Stimulated activated CD8-positive, alpha-beta memory T cell treated with anti-CD3 and anti-CD28 coated beads, Interleukin-15, amount 100 ng/mL, for 4 hours (primary cell): ENCODE measurements at regions not wholly inside any gene's neighbourhood (a gene's known extent, or its start where the extent isn't known, plus 50 kb on each side); places are given as distances from the start of the nearest gene placed in this dataset.
"Not testable (repeated sequence)": the region's sequence is repeated elsewhere in the genome, so short reads cannot be mapped to it uniquely, and the experiment has no call there.

Source experiments
- DNase-seq, 2 donors: peaks; one replicate each; pipeline ENCODE4 v3.0.0-alpha.2; 2020; ENCODE audit warnings: low read depth in 2 of 2

DNA sequence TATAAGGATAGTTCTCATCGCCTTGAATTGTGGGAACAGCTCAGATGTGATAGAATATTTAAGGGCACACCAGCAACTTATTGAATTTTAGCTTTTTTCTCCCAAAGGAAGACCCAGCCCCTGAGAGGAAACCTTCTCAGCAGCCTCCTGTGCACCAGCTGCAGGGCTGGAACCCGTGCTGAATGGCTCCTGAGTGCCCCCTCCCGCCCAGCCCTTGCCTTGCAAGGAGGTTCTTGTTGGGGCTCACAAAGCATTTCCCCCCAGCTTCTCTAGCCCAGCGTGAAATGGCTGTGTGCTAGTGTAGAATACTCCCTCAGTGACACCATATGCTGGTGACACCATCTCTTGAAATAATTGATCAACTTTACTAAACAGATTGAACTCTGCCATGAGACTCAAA lies 1227.4 kb downstream of the TMEM121 start:
- not testable (repeated sequence) for DNase-seq

DNA sequence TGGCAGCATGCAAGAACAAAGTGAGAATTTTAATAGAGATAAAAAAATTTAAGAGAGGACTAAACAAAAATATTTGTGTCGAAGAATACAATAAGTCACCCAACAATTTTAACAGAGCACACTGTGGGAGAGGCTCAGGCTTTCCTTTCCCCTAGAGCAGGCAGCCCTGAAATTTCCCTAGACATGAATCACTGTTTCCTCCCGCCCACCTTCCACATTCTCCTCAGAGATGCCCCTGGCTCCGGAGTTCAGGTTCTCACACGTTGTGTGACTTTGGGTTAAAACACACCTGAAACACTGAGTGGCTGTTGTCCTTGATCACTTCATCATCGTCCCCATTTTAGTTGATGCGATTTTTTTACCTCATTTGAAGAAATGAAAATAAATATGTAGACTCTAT lies 1231.1 kb downstream of the TMEM121 start:
- not testable (repeated sequence) for DNase-seq

DNA sequence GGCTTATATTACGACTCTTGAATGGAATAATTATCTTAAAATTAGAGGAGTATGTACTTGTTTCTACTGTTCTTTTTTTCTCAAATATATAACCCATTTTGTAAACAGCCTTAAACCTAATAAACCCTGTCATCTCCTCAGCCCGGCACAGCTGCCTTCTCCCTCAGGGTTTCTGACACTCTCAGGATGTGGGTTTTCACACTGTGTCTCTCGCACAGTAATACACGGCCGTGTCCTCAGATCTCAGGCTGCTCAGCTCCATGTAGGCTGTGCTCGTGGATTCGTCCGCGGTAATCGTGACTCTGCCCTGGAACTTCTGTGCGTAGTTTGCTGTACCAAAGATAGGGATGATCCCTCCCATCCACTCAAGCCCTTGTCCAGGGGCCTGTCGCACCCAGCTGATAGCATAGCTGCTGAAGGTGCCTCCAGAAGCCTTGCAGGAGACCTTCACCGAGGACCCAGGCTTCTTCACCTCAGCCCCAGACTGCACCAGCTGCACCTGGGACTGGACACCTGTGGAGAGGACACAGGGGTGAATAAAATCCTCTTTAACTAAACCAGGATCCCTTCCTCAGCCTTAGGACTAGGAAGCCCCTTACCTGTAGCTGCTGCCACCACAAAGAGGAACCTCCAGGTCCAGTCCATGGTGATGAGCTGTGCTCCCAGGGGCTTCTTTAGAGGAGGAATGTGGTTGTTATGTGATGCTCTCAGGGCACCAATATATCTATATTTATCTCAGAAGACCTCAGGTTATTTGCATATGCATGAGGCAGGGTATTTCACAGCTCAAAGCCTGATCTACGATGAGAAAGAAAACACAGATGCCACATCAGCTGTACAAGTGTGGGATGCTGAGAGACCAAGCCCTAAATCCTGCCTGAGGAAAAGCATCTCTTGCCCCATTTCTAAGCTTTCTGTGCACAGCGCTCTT lies 1235.8 kb downstream of the TMEM121 start:
- DNase-seq: not testable (repeated sequence)

DNA sequence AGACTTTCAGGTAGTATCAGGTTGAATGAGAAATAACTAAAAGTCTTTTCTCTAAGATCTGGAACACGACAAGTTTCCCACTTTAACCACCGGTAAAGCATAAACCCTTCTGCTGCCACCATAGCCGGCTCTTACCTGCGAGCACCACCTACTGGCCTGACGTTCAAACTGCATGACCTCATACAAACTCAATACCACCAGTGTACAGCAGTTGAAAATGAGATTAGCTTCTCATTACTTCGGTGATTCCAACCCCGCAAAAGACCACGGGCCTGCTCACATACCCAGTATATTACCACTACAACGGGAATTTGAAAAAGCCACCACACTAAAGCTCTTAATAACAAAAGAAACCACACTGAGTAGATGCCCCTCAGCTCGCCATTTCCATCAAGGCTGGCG lies 1238.6 kb downstream of the TMEM121 start:
- not testable (repeated sequence) for DNase-seq

DNA sequence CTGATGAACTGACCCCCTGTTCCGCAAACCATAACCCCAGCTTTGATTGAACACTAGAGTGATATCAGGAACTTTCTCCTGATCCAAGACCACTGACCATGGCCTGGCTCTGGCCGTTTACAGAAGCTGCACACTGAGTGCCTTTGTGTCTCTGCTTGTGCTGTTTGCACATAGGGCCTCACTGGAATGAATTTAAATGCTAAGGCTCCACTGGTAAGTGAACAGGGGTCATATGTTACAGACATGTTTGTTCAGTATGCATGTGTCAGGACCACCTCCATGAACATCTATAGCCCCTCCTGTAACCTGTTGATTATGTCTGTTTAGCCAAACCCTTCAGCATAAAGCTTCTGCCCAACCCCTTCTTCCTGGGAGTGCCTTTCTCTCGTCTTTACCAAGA lies 1239.8 kb downstream of the TMEM121 start:
- DNase-seq: no peak

DNA sequence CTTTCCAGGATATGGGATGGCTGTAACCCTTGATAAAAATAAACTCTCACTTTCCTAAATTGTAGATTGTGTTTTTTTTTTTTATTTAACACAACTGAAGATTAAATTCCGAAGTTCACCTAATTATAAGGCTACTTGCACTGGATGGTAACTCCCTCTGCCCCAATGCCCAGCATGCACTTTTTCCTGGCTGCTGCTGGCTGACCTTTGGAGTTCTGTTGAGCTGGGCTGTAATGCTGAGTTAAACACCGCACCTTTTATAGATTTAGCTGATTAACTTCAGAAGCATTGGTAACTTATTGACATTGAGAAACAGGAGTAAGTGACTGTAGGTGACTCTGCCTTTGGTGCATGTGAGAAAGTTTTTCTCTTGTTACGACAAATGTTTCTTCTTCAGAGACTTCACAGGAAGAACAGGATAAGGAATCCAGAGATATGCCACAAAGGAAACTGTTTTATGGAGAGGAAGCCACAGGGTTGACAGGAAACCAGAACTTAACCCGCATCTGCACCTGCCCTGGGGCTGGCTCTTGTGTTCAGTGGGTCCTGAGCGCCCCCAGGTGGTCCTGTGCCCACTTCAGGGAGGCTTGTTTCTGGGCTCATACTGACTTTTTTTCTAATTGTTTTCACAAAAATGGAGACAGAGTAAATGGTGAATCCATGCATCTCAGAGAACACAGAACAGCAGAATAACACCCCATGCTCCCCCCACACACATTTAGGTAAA lies 1240.3 kb downstream of the TMEM121 start:
- DNase-seq: peak; percentile 11 to 39

DNA sequence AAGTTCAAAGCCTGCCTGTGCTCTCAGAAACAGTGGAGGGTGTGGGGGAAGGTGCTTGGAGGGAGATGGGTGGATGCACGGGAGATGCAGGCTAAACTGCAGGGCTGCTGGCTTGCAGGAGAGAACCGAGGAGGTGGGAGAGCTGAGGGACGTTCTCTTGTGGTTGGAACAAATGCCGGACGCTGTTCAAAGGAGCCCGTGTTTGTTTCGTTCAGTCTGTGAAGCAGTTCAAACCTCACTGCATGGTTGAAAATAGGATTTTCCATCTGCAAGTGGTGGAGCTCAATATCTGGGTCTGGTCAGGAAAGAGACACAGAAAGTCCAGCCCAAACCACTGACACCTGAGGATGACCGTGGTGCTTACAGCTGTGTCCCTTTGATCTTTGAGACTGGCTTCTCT lies 1241.8 kb downstream of the TMEM121 start:
- DNase-seq: not testable (repeated sequence)

DNA sequence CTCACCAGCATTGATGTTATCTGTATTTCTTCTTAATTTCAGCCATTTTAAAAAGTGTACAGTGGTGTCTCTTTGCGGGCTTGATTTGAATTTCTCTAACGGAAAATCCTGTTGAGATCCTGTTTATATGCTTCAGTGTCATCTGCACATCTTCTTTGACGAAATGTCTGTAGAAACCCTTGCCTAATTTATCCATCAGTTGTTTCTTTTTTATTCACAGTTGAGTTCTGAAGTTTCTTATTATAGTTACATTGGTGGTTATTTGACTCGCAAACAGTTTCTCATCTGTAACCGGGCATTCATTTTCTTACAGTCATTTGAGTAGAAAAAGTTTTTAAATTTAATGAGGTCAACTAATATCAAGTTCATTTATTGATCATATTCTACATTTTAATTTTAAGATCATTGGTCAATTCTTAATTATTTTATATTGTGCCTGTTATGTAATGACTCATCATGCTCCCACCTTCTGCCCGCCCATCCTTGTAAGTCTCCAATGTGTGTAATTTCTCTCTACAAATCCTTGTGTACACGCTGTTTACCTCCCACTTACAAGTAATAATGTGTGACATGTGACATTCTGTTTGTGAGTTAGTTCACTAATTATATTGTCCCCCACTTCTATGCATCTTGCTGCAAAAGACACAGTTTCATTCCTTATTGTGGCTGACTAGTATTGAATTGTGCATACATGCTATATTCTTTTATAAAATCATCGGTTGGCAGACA lies 1242.8 kb downstream of the TMEM121 start:
- not testable (repeated sequence) for DNase-seq

DNA sequence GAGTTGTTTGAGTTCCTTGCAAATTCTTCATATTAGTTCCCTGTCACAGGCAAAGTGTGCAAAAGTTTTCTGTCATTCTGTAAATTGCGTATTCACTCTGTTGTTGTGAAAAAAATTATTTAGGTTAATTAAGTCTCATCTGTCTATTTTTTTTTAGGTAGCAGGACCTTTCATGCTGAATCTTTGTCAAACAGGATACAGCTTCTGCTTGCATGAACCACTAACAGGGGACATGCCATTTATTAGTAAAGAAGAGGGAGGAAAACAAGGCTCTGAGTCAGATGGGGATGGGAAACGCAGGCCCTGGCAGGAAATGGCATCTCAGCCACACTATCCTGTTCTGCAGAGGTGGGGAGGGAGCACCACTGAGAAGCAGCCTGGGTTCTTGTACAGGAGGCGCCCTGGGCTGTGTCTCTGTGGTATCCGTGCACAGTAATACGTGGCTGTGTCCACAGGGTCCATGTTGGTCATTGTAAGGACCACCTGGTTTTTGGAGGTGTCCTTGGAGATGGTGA lies 1243.8 kb downstream of the TMEM121 start:
- not testable (repeated sequence) for DNase-seq

DNA sequence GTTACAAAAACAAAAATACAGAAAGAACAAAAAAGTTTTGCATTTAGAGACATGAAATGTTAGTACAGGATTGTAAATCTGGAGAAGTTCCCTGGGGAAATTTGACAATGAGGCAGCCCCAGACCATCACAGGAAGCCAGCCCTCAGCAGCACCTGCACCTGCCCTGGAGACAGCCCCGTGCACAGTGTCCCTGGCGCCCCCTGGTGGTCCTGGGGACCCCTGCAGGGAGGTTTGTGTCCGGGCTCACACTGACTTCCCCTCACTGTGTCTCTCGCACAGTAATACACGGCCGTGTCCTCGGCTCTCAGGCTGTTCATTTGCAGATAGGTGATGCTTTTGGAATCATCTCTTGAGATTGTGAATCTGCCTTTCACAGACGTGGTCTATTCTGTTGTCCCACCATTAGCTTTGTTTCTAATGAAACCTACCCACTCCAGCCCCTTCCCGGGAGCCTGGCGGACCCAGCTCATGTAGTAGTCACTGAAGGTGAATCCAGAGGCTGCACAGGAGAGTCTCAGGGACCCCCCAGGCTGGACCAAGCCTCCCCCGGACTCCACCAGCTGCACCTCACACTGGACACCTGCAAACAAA lies 1248.6 kb downstream of the TMEM121 start:
- peak; percentile 35 to 45 for DNase-seq

DNA sequence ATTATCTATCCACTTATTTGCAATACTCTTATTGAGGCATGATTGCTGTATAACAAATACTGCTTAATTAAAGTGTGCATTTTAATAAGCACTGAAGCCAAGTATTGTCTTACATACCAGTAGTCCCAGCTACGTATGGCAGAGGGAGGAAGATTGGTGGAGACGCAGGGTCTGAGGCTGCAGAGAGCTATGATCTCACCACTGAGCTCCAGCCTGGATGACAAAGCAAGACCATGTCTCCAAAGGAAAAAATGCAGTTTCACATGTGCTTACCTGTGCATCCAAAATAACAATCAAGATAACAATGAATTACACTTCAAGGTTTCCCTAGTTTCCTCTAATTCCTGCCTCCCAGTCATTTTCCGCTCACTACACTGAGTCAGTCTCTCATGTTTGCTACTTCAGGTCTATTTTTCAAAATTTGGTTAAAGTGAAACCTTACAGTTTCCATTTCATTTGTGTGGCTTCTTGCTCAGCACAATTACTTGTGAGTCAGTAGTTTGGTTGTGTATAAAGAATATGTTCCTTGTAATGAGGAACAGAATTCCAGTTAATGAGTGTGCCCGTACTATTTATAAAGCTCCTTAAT lies 1250.1 kb downstream of the TMEM121 start:
- DNase-seq: no peak

DNA sequence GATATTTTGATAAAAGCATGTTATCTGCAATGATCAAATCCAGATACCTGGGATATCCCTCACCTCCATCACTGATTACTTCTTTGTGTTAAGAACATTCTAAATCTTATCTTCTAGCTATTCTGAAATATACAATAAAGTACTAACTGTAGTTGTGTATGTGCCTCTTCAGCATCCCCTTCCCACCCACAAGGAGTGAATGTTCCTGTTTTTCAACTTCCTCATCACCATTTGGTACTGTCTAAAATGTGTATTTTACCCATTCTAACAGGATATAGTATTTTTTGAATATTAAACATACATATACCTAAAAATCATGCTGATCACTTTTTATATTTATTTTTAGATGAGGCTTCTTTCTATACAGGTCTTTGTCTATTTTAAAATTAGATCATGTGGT lies 1252.6 kb downstream of the TMEM121 start:
- no peak for DNase-seq

DNA sequence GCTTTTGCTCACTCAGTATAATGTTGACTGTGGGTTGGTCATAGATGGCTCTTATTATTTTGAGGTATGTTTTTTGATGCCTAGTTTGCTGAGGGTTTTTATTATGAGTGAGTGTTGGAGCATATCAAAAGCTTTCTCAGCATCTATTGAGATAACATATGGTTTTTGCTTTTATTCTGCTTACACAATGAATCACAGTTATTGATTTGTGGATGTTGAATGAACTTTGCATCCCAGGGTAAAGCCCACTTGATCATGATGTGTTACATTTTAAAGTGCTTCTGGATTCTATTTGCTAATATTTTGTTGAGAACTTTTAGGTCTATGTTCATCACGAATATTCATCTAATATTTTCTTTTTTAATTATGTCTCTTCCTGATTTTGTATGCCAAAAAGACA lies 1260.3 kb downstream of the TMEM121 start:
- no peak for DNase-seq

DNA sequence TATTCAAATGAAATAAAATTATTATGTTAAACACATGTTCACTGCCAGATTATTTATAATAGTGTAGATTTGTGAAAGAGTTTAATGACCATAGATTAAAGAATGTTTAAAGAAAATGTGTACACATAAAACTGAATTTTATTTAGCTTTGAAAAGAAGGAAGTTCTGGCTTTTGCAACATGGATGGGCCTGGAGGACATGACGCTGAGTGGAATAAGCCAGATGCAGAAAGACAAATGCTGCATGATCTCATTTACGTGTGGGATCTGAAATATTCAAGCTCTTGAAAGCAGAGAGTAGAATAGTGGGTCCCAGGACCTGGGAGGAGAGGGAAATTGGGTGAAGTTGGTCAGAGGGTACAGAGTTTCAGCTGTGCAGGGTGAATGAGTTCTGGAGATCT lies 1261.2 kb downstream of the TMEM121 start:
- no peak for DNase-seq

DNA sequence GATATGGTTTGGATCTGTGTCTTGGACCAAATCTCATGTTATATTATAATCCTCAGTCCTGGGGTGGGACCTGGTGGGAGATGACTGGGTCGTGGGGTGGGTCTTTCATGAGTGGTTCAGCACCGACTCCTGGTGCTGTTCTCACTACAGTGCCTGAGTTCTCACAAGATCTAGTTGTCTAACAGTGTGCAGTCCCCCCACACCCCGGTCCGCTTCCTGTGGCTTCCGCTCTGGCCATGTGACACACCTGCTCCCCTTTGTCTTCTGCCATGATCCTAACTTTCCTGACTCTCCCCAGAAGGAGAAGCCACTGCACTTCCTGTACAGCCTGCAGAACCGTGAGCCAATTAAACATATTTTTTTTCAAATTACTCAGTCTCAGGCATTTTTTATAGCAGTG lies 1262.2 kb downstream of the TMEM121 start:
- DNase-seq: no peak

DNA sequence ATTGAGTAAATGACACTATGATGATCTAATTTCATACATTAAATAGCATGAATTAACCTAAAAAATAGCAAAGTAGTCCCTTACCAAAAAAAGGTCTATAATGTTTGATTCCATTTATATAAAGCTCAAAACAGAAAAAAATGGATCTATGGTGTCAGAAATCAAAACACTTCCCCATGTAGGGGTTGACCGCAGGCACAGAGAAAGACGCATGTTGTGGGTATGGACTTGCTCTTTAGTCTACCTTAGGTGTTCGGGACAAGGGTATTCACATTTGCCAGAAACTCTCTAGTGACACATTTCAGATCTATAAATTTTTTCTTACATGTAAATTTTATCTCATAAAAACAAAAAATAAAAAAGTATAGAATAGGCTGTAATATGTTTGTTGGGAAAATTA lies 1262.9 kb downstream of the TMEM121 start:
- DNase-seq: no peak

DNA sequence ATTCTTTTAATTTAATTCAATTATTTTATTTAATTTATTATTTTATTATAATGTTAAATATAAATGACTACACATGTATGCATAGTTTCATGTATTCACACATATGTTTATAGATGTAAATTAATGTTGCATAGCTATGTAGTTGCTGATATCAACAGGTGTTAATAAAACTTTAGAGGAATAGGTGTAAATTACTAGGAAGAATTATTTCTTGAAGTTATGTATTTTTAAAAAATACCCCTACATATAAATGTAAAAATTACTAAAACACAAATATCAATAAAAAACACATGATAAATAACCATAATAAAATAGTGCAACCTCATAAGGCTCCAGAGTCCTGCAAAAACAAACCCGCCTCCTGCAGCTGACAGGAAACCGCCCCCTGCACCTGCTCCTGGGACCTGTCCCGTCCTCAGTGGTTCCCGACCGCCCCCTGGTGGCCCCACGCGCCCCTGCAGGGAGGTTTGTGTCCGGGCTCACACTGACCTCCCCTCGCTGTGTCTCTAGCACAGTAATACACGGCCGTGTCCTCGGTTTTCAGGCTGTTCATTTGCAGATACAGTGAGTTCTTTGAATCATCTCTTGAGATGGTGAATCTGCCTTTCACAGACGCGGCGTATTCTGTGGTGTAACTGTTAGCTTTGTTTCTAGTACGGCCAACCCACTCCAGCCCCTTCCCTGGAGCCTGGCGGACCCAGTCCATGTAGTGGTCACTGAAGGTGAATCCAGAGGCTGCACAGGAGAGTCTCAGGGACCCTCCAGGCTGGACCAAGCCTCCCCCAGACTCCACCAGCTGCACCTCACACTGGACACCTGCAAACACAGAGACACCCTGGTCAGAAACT lies 1264.0 kb downstream of the TMEM121 start:
- DNase-seq: peak; percentile 32 to 34

DNA sequence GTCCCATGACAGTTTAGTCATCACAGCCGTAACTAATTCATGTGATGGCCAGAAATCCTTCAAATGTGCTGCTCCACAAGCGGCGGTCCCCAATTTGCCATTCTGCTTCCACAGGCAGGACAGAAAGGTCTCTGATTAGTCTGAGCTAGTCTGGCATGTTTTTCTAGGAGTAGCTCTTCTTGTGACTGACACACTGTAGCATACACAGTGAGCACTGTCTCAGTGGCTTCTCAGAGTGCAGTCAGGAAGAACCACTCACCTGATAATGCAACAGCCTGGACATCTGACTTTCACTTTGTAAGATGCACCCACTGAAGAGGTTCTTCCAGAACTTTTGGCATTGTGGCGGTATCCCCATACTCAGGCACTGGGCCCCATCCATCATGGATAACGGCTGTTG lies 1266.2 kb downstream of the TMEM121 start:
- DNase-seq: no peak

DNA sequence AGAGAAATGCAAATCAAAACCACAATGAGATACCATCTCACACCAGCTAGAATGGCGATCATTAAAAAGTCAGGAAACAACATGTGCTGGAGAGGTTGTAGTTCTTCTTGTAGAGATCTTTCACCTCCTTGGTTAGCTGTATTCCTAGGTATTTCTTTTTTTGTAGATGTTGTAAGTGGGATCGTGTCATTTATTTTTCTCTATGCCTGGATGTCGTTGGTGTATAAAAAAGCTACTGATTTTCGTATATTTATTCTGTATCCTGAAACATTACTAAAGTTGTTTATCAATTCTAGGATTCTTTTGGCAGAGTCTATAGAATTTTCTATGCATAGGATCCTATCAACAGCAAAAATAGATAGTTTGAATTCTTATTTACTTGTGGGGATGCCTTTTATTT lies 1271.8 kb downstream of the TMEM121 start:
- not testable (repeated sequence) for DNase-seq
